ENCODE measurements at regions not wholly inside any gene's neighbourhood (a gene's known extent, or its start where the extent isn't known, plus 50 kb on each side); places are given as distances from the start of the nearest gene placed in this dataset.

DNA sequence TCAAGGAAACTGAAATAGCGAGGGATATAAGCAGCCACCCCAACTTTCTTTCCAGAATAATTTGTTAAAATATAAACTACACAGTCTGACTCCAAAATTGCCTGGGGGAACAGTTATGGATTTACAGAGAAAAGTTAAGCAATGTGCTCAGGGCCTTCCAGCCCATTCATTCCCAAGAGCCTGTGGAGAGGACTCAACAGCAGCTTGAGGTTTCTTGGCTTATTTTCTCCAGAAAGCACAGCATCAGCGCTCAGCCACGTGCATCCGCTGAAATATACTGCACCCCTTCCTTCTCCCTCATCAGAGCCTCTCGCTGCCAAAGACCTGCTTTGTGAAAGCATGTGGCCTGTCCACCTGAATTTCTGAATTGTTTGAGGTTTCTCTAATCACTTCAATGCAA, 375.2 kb upstream of the VWC2 start:
- TF ChIP-seq POLR2A (IDR thresholded peaks at IDR 0.05): no peak
- TF ChIP-seq EP300 (IDR thresholded peaks at IDR 0.05): no peak
